Stimulated activated CD8-positive, alpha-beta memory T cell treated with anti-CD3 and anti-CD28 coated beads, Interleukin-7, amount 100 ng/mL, for 48 hours (primary cell): ENCODE measurements at regions not wholly inside any gene's neighbourhood (a gene's known extent, or its start where the extent isn't known, plus 50 kb on each side); places are given as distances from the start of the nearest gene placed in this dataset.

ENCODE experiments used
- DNase-seq, 2 donors: peaks; one replicate each; pipeline ENCODE4 v3.0.0-alpha.2; 2020; ENCODE audit warnings: low read depth in 1 of 2; ENCODE audit errors: extremely low read depth in 1 of 2

GRCh38 chr14:65222440-65222858 lies 120.1 kb upstream of the MAX start:
- peak in 1 of 2 donors; percentile 20 for DNase-seq

- DNase-seq, result no peak
These were observed 121.3 kb upstream of the MAX start for GRCh38 chr14:65223636-65224035.

GRCh38 chr14:65224799-65225198 lies 122.5 kb upstream of the MAX start:
- DNase-seq, result no peak

GRCh38 chr14:65225299-65226159 lies 123.2 kb upstream of the MAX start:
- no peak for DNase-seq

DNA sequence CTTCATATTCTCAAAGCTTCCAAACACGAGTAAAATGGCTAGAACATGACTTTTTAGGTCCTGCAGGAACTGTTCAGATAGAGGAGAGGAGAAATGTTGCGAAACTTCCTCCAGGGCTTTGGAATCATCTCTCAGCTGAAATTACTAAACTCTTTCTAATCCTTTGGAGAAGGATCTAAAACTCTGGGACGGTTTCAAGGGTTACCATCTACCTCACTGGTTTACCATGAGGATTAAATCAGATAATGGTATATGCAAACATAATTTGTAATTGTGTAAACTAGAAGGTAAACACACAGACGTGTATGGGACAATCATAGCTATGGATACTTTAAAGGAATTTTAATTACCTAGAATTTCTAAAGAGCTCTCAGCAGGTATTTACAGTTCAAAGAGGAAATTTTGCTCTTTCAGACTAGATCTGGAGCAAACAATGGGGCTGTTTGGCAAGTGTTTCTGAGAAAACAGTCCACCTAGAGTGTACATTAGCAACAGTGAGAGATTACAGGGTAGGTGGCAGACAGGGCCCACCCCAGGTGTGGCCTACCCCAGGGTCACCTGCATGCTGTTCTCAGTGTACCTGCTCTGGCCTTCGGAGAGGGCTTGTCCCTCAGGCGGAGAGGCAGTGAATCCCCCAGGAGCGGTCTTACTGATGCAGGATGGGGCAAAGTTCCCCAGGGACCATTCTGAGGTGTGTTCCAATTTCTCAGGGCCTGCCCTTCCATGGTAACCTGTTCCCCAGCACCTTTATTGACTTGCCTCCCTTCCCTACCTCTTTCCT lies 124.7 kb upstream of the MAX start:
- DNase-seq, result no peak

DNA sequence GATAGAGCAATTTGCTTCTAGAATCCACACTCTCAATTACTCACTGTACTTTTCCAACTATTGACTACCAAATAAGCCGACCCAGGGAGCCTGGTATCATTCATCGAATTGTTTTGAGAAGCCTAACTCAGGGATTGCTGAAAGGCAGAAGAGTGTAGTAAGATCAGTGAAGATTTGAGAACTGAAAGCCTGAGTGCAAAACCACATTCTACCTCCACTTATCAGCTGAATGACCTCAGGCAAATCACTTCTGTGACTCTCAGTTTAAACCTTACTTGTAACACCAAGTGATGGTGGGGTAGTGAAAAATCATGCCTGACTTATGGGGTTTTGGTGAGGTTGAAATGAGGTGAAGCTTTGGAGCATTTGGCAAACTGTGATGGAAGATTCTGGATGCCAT lies 126.1 kb upstream of the MAX start:
- DNase-seq, result no peak

GRCh38 chr14:65228956-65229747 lies 126.8 kb upstream of the MAX start:
- no peak for DNase-seq

- no peak for DNase-seq
These were observed 127.7 kb upstream of the MAX start for GRCh38 chr14:65229748-65230728.

DNA sequence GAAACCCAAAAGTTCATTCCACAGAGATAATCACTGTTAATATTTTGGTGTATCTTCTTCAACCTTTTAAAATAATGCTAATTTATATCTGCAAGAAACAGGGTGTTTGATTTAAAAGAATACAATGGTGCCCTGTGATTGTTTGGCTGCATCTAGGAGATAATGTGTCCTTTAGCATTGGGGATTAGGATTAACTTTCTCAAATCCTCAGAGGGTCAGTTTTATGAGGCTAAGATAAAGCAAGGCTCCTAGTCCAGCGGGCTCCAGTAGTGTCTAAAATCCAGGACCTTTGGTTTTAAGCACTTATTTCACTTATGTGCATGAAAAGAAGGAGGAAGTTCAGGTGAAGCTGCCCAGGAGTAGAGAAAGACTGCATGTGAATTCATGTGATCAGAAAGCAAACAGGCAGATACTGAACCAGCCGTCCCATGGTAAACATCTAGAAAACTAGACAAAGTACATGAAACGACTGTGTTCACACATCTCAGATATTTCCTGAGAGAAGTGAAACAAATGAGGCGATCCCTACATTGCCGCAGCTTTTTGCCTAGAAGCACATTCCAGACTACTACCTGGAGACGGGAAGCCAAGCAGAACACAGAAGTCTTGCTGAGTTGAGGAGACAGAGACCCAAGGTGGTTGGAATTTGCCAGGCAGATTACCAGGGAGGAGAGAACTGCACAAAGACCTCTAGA lies 129.1 kb upstream of the MAX start:
- DNase-seq, result no peak

DNA sequence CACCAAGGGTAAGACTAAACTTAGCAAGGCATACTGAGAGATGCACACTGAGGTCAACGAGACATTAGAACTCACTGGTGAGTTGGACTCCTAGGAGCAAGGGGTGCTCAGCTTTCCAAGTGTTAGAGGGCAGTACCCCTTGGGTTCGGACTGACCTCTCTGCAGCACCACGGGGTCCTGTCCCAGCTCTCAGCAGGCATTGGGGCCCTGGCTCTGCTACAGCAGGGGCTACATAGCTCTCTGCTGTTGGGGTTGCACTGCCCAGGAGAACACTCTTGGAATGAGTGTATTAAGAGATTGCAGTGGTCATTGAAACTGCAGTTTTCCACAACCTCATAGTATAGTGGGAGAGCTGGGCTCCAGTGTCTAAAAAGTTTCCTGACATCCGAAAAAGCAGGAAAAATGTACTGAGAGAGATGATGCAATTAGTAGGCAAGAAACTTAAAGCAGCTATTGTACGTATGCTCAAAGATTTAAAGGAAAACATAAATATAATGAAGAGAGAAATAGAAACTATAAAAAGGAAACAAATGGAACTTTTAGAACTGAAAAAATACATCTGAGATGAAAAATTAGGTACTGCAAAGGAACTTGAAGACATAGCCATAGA lies 132.5 kb upstream of the MAX start:
- no peak for DNase-seq

DNA sequence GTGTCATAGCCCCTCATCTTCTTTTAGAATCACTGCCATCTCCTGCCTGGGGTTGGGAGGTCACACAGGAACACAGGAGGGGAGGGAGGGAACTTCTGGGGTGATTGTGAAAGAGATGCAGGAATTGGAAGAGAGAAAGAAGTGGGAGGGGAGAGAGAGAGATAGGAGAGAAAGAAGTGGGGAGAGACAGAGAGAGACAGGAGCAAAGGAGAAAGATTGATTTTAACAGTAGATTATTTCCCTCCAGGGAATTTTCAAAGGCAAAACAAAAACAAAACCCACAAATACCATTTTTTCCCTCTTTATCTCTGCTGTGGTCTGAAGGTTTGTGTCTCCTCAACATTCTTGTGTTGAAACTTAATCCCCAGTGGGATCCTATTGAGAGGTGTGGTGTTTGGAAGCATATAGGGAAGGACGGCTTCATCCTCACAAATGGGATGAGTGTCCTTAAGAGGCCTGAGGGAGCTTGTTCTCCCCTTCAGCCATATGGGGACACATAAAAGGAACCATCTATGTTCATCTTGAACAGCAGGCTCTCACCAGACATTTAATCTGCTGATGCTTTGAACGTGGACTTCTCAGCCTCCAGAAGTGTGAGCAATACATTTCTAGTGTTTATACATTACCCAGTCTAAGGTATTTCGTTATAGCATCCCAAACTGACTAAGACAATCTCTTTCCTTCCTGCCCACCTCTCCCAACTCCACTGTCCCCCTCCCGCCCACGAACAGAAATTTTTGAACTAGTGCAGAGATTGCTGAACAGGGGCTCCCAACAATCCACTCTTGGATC lies 134.9 kb upstream of the MAX start:
- no peak for DNase-seq

DNA sequence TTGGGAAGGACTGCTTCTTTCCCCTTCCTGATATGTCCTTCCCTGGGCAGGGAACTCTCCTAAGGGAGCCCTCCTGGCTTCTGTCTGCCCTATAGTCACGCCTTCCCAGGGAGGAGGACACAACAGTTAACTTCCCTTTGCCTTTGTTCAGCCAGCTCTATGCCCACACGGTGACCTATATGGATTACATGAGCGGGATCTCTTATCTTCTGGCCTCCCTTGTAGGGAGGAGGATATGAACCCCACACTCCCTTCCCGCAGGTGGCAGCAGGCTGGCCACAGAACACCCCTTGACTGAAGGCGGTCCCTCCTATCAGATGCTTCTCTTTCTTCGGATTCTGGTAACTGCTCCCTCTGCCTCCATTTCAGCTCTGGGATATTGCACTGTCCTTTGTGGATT lies 135.6 kb upstream of the MAX start:
- DNase-seq, result no peak

DNA sequence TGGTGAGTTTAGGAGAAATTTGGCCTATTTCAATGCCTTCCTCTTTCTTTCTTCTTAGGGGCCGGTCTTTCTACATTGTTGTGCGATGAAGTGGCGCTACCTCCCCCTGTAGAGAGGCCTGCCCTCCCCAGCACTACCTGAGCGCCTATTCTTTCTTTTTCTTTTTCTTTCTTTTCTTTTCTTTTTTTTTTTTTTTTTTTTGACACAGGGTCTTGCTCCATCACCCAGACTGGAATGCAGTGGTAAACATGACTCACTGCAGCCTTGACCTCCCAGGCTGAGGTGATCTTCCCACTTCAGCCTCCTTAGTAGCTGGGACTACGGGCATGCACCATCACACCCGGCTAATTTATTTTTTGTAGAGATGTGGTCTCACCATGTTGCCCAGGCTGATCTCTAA lies 136.1 kb upstream of the MAX start:
- no peak for DNase-seq

DNA sequence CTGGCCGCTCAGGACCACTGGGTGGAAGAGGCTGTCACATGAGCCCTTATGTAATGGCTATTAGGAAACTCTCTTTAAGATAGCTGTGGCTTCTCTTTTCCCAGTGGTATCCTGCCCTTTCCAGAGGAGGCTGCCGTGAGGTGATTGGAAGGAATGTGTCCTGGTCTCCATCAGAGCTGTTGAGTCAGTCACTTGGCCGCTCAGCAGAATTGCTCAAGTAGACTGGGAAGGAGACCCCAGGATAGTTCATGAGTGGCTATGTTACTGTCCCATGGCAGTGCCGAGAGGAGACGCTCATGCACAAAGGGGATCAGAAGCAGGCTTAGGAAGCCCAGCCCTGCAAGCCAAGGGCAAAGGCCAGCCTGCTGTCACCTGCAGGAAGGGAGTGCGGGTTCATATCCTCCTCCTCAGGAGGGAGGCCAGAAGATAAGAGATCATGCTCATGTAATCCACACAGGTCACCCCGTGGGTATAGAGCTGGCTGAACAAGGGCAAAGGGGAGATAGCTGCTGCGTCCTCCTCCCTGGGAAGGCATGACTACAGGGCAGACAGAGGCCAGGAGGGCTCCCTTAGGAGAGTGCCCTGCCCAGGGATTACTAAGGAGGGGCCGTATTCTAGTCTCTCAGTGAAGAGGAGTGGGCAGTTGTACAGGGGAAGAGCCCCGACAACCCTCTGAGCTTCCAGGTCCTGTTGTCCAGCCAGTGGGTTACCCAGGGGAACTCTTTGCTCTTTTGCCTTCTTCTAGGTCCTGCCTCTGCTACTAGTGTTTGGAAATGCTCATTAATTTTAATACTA lies 137.0 kb upstream of the MAX start:
- no peak for DNase-seq

DNA sequence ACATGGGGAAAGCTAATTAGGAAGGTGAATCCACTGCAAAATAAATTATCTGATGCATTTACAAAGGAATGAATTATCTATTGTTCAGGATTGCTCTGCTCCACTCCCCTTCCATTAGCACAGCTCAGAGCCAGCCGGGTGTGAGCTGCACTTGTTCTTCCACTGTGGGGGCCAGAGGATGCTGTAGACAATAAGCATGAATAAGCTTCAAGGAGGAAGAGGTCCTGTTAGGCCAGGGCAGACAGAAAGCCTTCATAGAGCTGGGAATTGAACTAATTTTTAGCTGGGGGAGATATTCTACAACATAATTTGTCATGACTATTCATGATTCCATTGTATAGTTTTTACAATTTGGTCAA lies 137.6 kb upstream of the MAX start:
- DNase-seq, result no peak

DNA sequence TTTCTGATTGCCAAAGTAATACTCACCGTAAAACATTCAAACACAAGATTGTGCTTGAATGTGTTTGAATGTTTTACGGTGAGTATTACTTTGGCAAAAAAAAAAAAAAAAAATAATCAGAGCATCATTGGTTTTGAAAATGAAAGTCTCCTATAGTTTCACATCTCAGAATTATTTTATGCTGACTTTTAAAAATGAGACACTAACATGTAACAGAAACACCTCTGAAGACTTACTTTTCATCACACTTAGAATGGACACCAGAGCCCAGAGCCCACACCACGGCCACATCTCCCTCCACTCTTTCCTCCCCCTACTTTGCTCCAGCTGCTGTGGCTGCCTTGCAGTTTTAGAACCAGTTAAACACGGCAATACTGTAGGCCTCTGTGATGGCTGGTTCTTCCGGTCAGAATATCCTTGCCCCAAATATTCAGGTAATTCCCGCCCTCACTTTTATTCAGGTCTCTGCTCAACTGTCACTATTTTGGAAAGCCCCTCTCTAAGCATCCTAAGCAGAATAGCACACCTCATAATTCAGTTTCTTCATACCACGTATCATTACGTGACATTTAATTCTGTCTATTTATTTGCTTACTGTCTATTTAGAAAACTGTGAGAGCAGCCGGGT lies 138.9 kb upstream of the MAX start:
- no peak for DNase-seq

DNA sequence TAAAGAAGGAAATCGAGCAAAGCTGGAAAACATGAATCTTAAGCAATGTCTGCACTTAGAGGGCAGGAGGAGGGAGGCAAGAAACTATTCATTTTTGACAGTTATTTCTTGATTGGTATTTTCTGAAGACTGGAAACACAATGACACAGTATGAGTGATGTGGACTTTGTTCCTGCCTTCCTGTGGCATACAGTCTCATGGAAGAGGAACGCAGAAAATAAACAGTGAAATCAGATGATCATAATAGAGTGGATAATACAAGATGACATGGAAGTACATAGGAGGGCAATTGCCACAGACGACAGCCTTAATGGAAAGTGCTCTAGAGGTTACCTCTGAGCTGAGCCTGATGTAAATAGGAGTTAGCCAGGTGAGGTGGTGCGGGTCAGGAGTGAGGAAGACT lies 140.4 kb upstream of the MAX start:
- DNase-seq, result no peak
